ENCODE measurements at regions not wholly inside any gene's neighbourhood (a gene's known extent, or its start where the extent isn't known, plus 50 kb on each side); places are given as distances from the start of the nearest gene placed in this dataset.

DNA sequence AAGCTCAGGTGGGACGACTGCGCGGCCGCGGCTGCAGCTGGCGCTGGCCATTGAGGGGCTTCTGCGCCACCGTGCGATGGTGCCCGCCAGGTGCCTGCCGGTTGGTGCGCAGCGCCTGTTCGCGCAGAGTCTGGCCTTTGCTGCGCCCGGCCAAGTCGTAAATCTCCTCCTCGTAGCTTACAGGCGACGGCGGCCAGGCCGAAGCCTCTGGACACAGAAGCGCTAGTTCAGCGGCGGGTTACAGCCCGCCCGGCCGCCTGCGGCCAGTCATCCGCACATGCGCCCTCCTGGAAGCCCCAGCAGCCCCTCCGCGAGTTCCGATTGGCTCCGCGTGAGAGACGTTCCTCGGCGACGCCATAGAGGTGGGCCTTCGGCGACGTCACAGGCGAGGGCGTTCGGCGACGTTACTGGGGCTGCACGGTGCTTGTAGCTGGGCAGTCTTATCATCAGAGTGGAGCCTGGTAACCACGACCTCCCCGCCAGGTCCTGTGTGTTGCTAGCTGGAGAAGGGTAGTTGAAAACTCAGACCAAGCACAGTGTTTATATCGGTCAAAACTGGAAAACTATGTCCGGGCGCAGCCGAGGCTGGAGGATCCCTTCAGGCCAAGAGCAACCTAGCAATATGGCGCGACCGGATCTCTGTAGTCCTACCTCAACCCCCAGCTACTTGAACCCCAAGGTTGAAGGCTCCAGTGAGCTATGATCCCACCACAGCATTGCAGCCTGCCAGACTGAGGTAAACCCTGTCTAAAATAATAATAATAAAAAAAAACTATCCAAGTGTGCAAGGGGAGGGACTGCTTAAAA lies 265.7 kb downstream of the OR4C45 start (continued):
- TF ChIP-seq, protein P1, sequence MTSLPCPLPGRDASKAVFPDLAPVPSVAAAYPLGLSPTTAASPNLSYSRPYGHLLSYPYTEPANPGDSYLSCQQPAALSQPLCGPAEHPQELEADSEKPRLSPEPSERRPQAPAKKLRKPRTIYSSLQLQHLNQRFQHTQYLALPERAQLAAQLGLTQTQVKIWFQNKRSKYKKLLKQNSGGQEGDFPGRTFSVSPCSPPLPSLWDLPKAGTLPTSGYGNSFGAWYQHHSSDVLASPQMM (CRISPR knock-in tag; IDR thresholded peaks at IDR 0.05), result no peak
- TF ChIP-seq HNRNPL (IDR thresholded peaks at IDR 0.05; ENCODE audit: low read depth, low read length) (no peak), HIVEP1 (CRISPR knock-in tag; IDR thresholded peaks at IDR 0.05) (no peak), JUNB (CRISPR knock-in tag; conservative IDR thresholded peaks at IDR 0.05) (no peak), MTA3 (IDR thresholded peaks at IDR 0.05; ENCODE audit: borderline replicate concordance) (no peak), MEF2D (tag; conservative IDR thresholded peaks at IDR 0.05; ENCODE audit: low read depth) (no peak), MEF2A (IDR thresholded peaks at IDR 0.05; ENCODE audit: control insufficient read depth, low read depth, low read length) (no peak), ZC3H11A (IDR thresholded peaks at IDR 0.05; ENCODE audit: low read depth, low read length) (no peak), RBM39 (optimal IDR thresholded peaks at IDR 0.05; ENCODE audit: low read depth, low read length) (no peak), CBX5 (IDR thresholded peaks at IDR 0.05; ENCODE audit: borderline replicate concordance, low read depth) (no peak), TAL1 (IDR thresholded peaks at IDR 0.05) (no peak), MBD2 (IDR thresholded peaks at IDR 0.05; ENCODE audit: borderline replicate concordance, low read depth) (no peak), NR2F6 (CRISPR knock-in tag; IDR thresholded peaks at IDR 0.05) (no peak), FOS (IDR thresholded peaks at IDR 0.05; ENCODE audit: extremely low read depth, insufficient read length) (no peak), RFX5 (IDR thresholded peaks at IDR 0.05; ENCODE audit: low read depth, low read length) (no peak), NRF1 (conservative IDR thresholded peaks at IDR 0.05 in 1 of 2, IDR thresholded peaks at IDR 0.05 in 1 of 2) (peak; percentile 74 to 77), TCF7L2 (IDR thresholded peaks at IDR 0.05; ENCODE audit: low read depth, low read length) (no peak), OTX1 (CRISPR knock-in tag; IDR thresholded peaks at IDR 0.05) (no peak), ATF1 (CRISPR knock-in tag; IDR thresholded peaks at IDR 0.05) (peak; percentile 46; the same call in 1 of the 2 replicates), ATF1 (tag; IDR thresholded peaks at IDR 0.05) (peak; percentile 88), NR3C1 (CRISPR knock-in tag; IDR thresholded peaks at IDR 0.05) (no peak), SMAD4 (CRISPR knock-in tag; conservative IDR thresholded peaks at IDR 0.05) (no peak), RB1 (IDR thresholded peaks at IDR 0.05; ENCODE audit: low read depth) (no peak), PTTG1 (tag; IDR thresholded peaks at IDR 0.05; ENCODE audit: low read depth) (no peak), ZNF766 (CRISPR knock-in tag; conservative IDR thresholded peaks at IDR 0.05) (no peak), SUPT5H (IDR thresholded peaks at IDR 0.05) (peak; percentile 66), YY1 (IDR thresholded peaks at IDR 0.05; ENCODE audit: borderline replicate concordance in 1 of 3, control insufficient read depth in 1 of 3, extremely low read depth in 1 of 3, insufficient read depth in 3 of 3, insufficient read length in 1 of 3, insufficient replicate concordance in 2 of 3, low read depth in 1 of 3, low read length in 2 of 3) (peak in 1 of 3 experiments; percentile 3)
- TF ChIP-seq, protein P2, sequence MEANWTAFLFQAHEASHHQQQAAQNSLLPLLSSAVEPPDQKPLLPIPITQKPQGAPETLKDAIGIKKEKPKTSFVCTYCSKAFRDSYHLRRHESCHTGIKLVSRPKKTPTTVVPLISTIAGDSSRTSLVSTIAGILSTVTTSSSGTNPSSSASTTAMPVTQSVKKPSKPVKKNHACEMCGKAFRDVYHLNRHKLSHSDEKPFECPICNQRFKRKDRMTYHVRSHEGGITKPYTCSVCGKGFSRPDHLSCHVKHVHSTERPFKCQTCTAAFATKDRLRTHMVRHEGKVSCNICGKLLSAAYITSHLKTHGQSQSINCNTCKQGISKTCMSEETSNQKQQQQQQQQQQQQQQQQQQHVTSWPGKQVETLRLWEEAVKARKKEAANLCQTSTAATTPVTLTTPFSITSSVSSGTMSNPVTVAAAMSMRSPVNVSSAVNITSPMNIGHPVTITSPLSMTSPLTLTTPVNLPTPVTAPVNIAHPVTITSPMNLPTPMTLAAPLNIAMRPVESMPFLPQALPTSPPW (CRISPR knock-in tag; IDR thresholded peaks at IDR 0.05), result peak; percentile 51; the same call in 1 of the 2 replicates
- TF ChIP-seq, protein P3, sequence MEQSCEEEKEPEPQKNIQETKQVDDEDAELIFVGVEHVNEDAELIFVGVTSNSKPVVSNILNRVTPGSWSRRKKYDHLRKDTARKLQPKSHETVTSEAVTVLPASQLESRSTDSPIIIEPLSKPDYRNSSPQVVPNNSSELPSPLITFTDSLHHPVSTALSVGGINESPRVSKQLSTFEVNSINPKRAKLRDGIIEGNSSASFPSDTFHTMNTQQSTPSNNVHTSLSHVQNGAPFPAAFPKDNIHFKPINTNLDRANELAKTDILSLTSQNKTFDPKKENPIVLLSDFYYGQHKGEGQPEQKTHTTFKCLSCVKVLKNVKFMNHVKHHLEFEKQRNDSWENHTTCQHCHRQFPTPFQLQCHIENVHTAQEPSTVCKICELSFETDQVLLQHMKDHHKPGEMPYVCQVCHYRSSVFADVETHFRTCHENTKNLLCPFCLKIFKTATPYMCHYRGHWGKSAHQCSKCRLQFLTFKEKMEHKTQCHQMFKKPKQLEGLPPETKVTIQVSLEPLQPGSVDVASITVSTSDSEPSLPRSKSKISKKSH (CRISPR knock-in tag; IDR thresholded peaks at IDR 0.05), result no peak
